HEK293T (cell line): ENCODE measurements at regions not wholly inside any gene's neighbourhood (a gene's known extent, or its start where the extent isn't known, plus 50 kb on each side); places are given as distances from the start of the nearest gene placed in this dataset.

Experiments
- ARNT ChIP-seq: fragments of 450-650 bp; IDR thresholded peaks from 2 replicates; pipeline ENCODE4 v1.6.1; 2017; ENCODE audit warnings: mild to moderate bottlenecking
- BHLHE40 ChIP-seq: fragments of 450-650 bp; IDR thresholded peaks from 2 replicates; pipeline ENCODE4 v1.6.1; 2016; ENCODE audit warnings: mild to moderate bottlenecking, moderate library complexity, borderline replicate concordance
- ELF4 ChIP-seq: fragments of 450-650 bp; IDR thresholded peaks from 2 replicates; pipeline ENCODE4 v1.6.1; 2017; ENCODE audit warnings: antibody characterized with exemption
- FOXA1 ChIP-seq: fragments of 450-650 bp; IDR thresholded peaks from 2 replicates; pipeline ENCODE4 v1.6.1; 2016; ENCODE audit warnings: mild to moderate bottlenecking
- FOXK2 ChIP-seq: fragments of 450-650 bp; IDR thresholded peaks from 2 replicates; pipeline ENCODE4 v1.6.1; 2016; ENCODE audit warnings: mild to moderate bottlenecking
- FOXM1 ChIP-seq: fragments of 450-650 bp; IDR thresholded peaks from 2 replicates; pipeline ENCODE4 v1.6.1; 2017; ENCODE audit warnings: mild to moderate bottlenecking, borderline replicate concordance
- HDGF ChIP-seq: fragments of 450-650 bp; IDR thresholded peaks from 2 replicates; pipeline ENCODE4 v1.6.1; 2017; ENCODE audit warnings: antibody characterized with exemption, borderline replicate concordance
- L3MBTL2 ChIP-seq: fragments of 450-650 bp; conservative IDR thresholded peaks from 2 replicates; pipeline ENCODE4 v1.6.1; 2016; ENCODE audit warnings: mild to moderate bottlenecking
- LEF1 ChIP-seq: fragments of 450-650 bp; IDR thresholded peaks from 2 replicates; pipeline ENCODE4 v1.6.1; 2017; ENCODE audit warnings: mild to moderate bottlenecking, borderline replicate concordance
- SP1 ChIP-seq: fragments of 450-650 bp; IDR thresholded peaks from 2 replicates; pipeline ENCODE4 v1.6.1; 2017
- SUZ12 ChIP-seq: fragments of 450-650 bp; IDR thresholded peaks from 2 replicates; pipeline ENCODE4 v1.6.1; 2016; ENCODE audit warnings: mild to moderate bottlenecking
- TF ChIP-seq, protein P1 (sequence below): fragments of 450-650 bp; IDR thresholded peaks from 2 replicates; pipeline ENCODE4 v1.6.1; 2016

DNA sequence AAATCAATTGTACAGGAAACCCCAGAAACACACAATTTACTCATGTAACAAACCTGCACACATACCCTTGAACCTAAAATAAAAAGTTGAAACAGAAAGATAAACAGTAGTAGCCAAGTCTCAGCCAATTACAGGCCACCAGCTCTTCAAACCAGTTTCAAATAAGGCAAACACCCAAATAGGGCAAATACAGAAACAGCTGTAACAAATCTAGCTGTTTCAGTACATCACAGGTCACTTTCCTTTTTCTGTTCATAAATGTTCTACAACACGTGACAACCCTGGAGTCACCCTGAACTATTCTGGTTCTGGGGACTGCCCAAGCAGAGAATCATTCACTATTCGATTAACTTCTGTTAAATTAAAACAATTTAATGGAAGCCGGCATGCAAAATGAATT lies 329.0 kb downstream of the GJA1 start:
- TF ChIP-seq SP1 (no peak), BHLHE40 (no peak), HDGF (no peak), FOXM1 (no peak), L3MBTL2 (no peak), ARNT (no peak), FOXA1 (no peak), LEF1 (no peak), ELF4 (no peak), FOXK2 (no peak), SUZ12 (no peak)
- TF ChIP-seq, protein P1, sequence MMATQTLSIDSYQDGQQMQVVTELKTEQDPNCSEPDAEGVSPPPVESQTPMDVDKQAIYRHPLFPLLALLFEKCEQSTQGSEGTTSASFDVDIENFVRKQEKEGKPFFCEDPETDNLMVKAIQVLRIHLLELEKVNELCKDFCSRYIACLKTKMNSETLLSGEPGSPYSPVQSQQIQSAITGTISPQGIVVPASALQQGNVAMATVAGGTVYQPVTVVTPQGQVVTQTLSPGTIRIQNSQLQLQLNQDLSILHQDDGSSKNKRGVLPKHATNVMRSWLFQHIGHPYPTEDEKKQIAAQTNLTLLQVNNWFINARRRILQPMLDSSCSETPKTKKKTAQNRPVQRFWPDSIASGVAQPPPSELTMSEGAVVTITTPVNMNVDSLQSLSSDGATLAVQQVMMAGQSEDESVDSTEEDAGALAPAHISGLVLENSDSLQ = no peak
